ENCODE measurements at regions not wholly inside any gene's neighbourhood (a gene's known extent, or its start where the extent isn't known, plus 50 kb on each side); places are given as distances from the start of the nearest gene placed in this dataset.

- Histone ChIP-seq H3K4me3 (ENCODE audit: insufficient read length, low read depth) (no peak overlapping the region), H3K9ac (ENCODE audit: insufficient read length, low read depth) (peak overlapping the region; percentile 32), H3K36me3 (ENCODE audit: insufficient read depth, insufficient read length, low read length) (no peaks in the 10 kb centered on the region)
These were observed 63.9 kb upstream of the ASAP2 start for GRCh38 chr2:9142551-9143263.

GRCh38 chr2:9141706-9142460 lies 64.7 kb upstream of the ASAP2 start:
- TF ChIP-seq YY1 (IDR thresholded peaks at IDR 0.05; ENCODE audit: insufficient read depth, insufficient read length) (no peak), SUZ12 (IDR thresholded peaks at IDR 0.05; ENCODE audit: extremely low read depth, insufficient read depth, insufficient read length) (no peak), ZNF274 (IDR thresholded peaks at IDR 0.05; ENCODE audit: low read depth, low read length) (no peak)
- no peaks in the 10 kb centered on the region for H3K9me3 ChIP-seq (ENCODE audit: insufficient read depth, low read length)
- peaks cover 4% of the 10 kb centered on the region for H3K4me1 ChIP-seq (ENCODE audit: insufficient read depth, insufficient read length)
- DNase-seq (ENCODE audit: low read depth, low spot score): no peak
- H3K36me3 ChIP-seq (ENCODE audit: insufficient read depth, insufficient read length, low read length): no peaks in the 10 kb centered on the region
- peaks cover 27% of the 10 kb centered on the region for H3K27me3 ChIP-seq (ENCODE audit: insufficient read depth, insufficient read length)
- H3K4me3 ChIP-seq (ENCODE audit: insufficient read length, low read depth): no peak overlapping the region
- no peak overlapping the region for H3K9ac ChIP-seq (ENCODE audit: insufficient read length, low read depth)

More at GRCh38 chr2:9142551-9143263, 63.9 kb upstream of the ASAP2 start:
- no peaks in the 10 kb centered on the region for H3K9me3 ChIP-seq (ENCODE audit: insufficient read depth, low read length)
- peaks cover 27% of the 10 kb centered on the region for H3K27me3 ChIP-seq (ENCODE audit: insufficient read depth, insufficient read length)
- peaks cover 4% of the 10 kb centered on the region for H3K4me1 ChIP-seq (ENCODE audit: insufficient read depth, insufficient read length)
- DNase-seq (ENCODE audit: low read depth, low spot score): peak; percentile 76
- no peak for TF ChIP-seq ZNF274 (IDR thresholded peaks at IDR 0.05; ENCODE audit: low read depth, low read length)
- no peak for TF ChIP-seq SUZ12 (IDR thresholded peaks at IDR 0.05; ENCODE audit: extremely low read depth, insufficient read depth, insufficient read length)
- no peak for TF ChIP-seq YY1 (IDR thresholded peaks at IDR 0.05; ENCODE audit: insufficient read depth, insufficient read length)

- Histone ChIP-seq H3K36me3 (ENCODE audit: insufficient read depth, insufficient read length, low read length) (no peaks in the 10 kb centered on the region), H3K27me3 (ENCODE audit: insufficient read depth, insufficient read length) (peaks cover 27% of the 10 kb centered on the region), H3K9ac (ENCODE audit: insufficient read length, low read depth) (no peak overlapping the region), H3K9me3 (ENCODE audit: insufficient read depth, low read length) (no peaks in the 10 kb centered on the region), H3K4me1 (ENCODE audit: insufficient read depth, insufficient read length) (peaks cover 4% of the 10 kb centered on the region), H3K4me3 (ENCODE audit: insufficient read length, low read depth) (no peak overlapping the region)
- TF ChIP-seq SUZ12 (IDR thresholded peaks at IDR 0.05; ENCODE audit: extremely low read depth, insufficient read depth, insufficient read length): no peak
- TF ChIP-seq YY1 (IDR thresholded peaks at IDR 0.05; ENCODE audit: insufficient read depth, insufficient read length): no peak
- no peak for DNase-seq (ENCODE audit: low read depth, low spot score)
These were observed 65.4 kb upstream of the ASAP2 start for GRCh38 chr2:9141091-9141667.

GRCh38 chr2:9140645-9141044 lies 66.0 kb upstream of the ASAP2 start:
- Histone ChIP-seq H3K9ac (ENCODE audit: insufficient read length, low read depth) (no peak overlapping the region), H3K9me3 (ENCODE audit: insufficient read depth, low read length) (no peaks in the 10 kb centered on the region), H3K4me1 (ENCODE audit: insufficient read depth, insufficient read length) (peaks cover 4% of the 10 kb centered on the region), H3K4me3 (ENCODE audit: insufficient read length, low read depth) (no peak overlapping the region), H3K36me3 (ENCODE audit: insufficient read depth, insufficient read length, low read length) (no peaks in the 10 kb centered on the region), H3K27me3 (ENCODE audit: insufficient read depth, insufficient read length) (peaks cover 27% of the 10 kb centered on the region)
- TF ChIP-seq ZNF274 (IDR thresholded peaks at IDR 0.05; ENCODE audit: low read depth, low read length): no peak
- DNase-seq (ENCODE audit: low read depth, low spot score): no peak

- H3K9me3 ChIP-seq (ENCODE audit: insufficient read depth, low read length): no peaks in the 10 kb centered on the region
- TF ChIP-seq YY1 (IDR thresholded peaks at IDR 0.05; ENCODE audit: insufficient read depth, insufficient read length) (no peak), SUZ12 (IDR thresholded peaks at IDR 0.05; ENCODE audit: extremely low read depth, insufficient read depth, insufficient read length) (no peak), ZNF274 (IDR thresholded peaks at IDR 0.05; ENCODE audit: low read depth, low read length) (no peak)
- H3K4me1 ChIP-seq (ENCODE audit: insufficient read depth, insufficient read length): peaks cover 4% of the 10 kb centered on the region
- H3K27me3 ChIP-seq (ENCODE audit: insufficient read depth, insufficient read length): peaks cover 25% of the 10 kb centered on the region
- H3K36me3 ChIP-seq (ENCODE audit: insufficient read depth, insufficient read length, low read length): no peaks in the 10 kb centered on the region
- H3K4me3 ChIP-seq (ENCODE audit: insufficient read length, low read depth): no peak overlapping the region
- DNase-seq (ENCODE audit: low read depth, low spot score): peak; percentile 66
- H3K9ac ChIP-seq (ENCODE audit: insufficient read length, low read depth): no peak overlapping the region
These were observed 66.8 kb upstream of the ASAP2 start for GRCh38 chr2:9139491-9140443.

- TF ChIP-seq SUZ12 (IDR thresholded peaks at IDR 0.05; ENCODE audit: extremely low read depth, insufficient read depth, insufficient read length): no peak
These were observed 69.0 kb upstream of the ASAP2 start for GRCh38 chr2:9137379-9138150.

More at GRCh38 chr2:9137379-9138150, 69.0 kb upstream of the ASAP2 start:
- Histone ChIP-seq H3K9me3 (ENCODE audit: insufficient read depth, low read length) (peaks cover 5% of the 10 kb centered on the region; the same call in 1 of the 2 replicates), H3K27me3 (ENCODE audit: insufficient read depth, insufficient read length) (peaks cover 7% of the 10 kb centered on the region), H3K9ac (ENCODE audit: insufficient read length, low read depth) (no peak overlapping the region), H3K36me3 (ENCODE audit: insufficient read depth, insufficient read length, low read length) (no peaks in the 10 kb centered on the region), H3K4me3 (ENCODE audit: insufficient read length, low read depth) (no peak overlapping the region), H3K4me1 (ENCODE audit: insufficient read depth, insufficient read length) (peaks cover 4% of the 10 kb centered on the region)
- DNase-seq (ENCODE audit: low read depth, low spot score): no peak
